ENCODE measurements at regions not wholly inside any gene's neighbourhood (a gene's known extent, or its start where the extent isn't known, plus 50 kb on each side); places are given as distances from the start of the nearest gene placed in this dataset.
A peak's percentile ranks its signal among the peaks of the same experiment; 100 is the strongest.

GRCh38 chr15:59917504-59918157, 86.5 kb upstream of the FOXB1 start:
- Histone ChIP-seq H3K4me3 (ENCODE audit: low read depth, low read length) (no peak overlapping the region), H3K36me3 (replicated peaks) (no peaks in the 10 kb centered on the region), H3K27ac (no peak overlapping the region), H3K27me3 (replicated peaks) (peaks cover 3% of the 10 kb centered on the region)
- in situ Hi-C loops (cut with HindIII; ENCODE audit: low pct_ligation_motif_present, low sequenced_read_pairs) = no loop called here
- peak; percentile 79 for TF ChIP-seq CTCF (IDR thresholded peaks at IDR 0.05; ENCODE audit: low read depth, low read length, missing control alignments)
- peak; percentile 34 for DNase-seq

DNA sequence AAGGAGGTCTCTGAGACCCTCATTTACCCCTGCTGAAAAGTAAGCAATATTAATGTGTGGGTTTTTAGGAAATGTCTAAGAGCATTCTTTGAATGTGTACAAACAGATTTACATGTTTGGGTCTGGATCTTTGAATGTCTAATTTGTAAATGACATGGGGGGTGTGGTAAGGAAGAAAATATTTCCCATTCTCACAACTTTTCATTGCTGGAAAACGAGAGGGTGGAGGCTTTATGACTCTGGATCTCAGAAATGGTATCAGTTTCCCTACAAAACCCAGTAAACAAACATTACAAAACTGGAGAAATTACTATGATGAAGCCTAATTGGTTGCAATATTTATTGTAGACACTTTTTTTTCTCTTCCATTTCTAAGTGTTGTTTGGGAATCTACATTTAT, 98.1 kb upstream of the FOXB1 start:
- no peak overlapping the region for H3K27ac ChIP-seq
- in situ Hi-C loops (cut with HindIII; ENCODE audit: low pct_ligation_motif_present, low sequenced_read_pairs) = no loop called here
- H3K27me3 ChIP-seq (replicated peaks) = no peaks in the 10 kb centered on the region
- H3K4me3 ChIP-seq (ENCODE audit: low read depth, low read length) = no peak overlapping the region
- TF ChIP-seq CTCF (IDR thresholded peaks at IDR 0.05; ENCODE audit: low read depth, low read length, missing control alignments) = no peak
- H3K36me3 ChIP-seq (replicated peaks) = no peaks in the 10 kb centered on the region
- DNase-seq = no peak

DNA sequence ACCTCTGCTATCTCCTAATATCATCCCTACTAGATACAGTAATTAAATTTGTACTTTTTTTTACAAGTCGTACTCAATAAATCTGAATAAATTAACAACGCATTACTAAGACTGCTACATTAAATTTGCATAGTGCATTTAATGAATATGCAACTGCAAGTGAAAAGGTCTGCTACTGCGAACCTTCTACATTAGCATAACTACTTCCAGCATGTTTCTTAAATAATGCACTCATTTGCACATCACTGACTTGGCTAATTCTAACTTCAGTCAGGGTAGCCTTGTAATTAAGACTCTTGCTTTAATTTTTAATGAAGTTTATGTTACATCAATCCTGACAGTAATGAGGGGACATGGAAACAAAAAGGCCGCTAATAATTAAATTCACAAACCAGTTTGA, 98.9 kb upstream of the FOXB1 start:
- no peaks in the 10 kb centered on the region for H3K27me3 ChIP-seq (replicated peaks)
- no peaks in the 10 kb centered on the region for H3K36me3 ChIP-seq (replicated peaks)
- TF ChIP-seq CTCF (IDR thresholded peaks at IDR 0.05; ENCODE audit: low read depth, low read length, missing control alignments) = no peak
- in situ Hi-C loops (cut with HindIII; ENCODE audit: low pct_ligation_motif_present, low sequenced_read_pairs) = no loop called here
- H3K27ac ChIP-seq = no peak overlapping the region
- DNase-seq = no peak
- no peak overlapping the region for H3K4me3 ChIP-seq (ENCODE audit: low read depth, low read length)

DNA sequence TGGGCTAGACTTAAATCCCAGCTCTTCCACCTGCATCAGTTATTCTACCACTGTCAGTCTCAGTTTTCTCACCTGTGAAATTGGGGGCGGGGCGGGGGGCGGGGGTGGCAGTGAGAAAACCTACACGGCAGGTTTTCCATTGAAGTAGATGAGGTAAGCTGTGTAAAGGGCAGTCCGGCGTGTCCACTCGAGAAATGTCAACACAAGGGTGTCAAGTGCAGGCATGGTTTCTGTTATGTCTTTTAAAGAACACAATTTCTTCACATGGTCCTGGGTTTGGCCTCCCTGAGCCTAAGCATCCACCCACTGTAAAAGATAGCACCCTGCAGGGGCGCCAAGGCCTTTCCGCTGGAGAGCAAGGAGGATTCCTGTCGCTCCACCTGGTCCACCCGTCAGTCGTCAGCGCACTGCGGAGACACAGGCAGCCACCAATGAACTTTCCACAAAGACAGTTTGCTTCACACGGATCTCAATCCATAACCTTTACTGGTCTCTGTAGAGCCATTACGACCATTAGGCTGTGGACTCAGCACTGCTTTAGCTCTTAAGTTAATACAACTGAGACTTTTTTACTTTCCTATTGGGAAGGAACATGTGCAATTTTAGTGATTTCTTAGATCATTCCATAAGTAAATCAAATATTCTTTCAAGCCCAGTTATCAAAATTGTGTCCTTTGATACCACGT, 99.5 kb upstream of the FOXB1 start:
- no peak for DNase-seq
- H3K4me3 ChIP-seq (ENCODE audit: low read depth, low read length) = no peak overlapping the region
- in situ Hi-C loops (cut with HindIII; ENCODE audit: low pct_ligation_motif_present, low sequenced_read_pairs) = no loop called here
- no peaks in the 10 kb centered on the region for H3K36me3 ChIP-seq (replicated peaks)
- no peaks in the 10 kb centered on the region for H3K27me3 ChIP-seq (replicated peaks)
- TF ChIP-seq CTCF (IDR thresholded peaks at IDR 0.05; ENCODE audit: low read depth, low read length, missing control alignments) = no peak
- no peak overlapping the region for H3K27ac ChIP-seq

DNA sequence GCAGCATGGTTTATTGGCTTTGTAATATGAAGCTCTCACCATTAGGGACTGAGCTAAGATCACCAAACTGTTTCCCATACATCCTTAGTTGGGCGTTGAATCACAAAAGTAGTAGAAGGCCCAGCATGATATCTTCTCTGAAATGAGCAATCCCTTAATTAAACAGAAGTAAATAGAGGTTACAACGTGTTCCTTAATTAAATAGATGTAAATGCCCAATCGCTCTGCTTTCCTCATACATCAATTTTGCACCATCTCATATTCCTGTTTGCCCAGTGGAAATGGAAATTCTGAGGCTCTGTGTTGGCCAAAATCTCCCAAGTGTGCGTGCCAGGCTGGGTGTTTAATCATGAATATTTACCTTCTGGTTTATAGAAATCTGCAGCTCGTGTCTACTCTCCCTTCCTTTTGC, 107.4 kb upstream of the FOXB1 start:
- TF ChIP-seq CTCF (IDR thresholded peaks at IDR 0.05; ENCODE audit: low read depth, low read length, missing control alignments) = no peak
- in situ Hi-C loops (cut with HindIII; ENCODE audit: low pct_ligation_motif_present, low sequenced_read_pairs) = no loop called here
- H3K36me3 ChIP-seq (replicated peaks) = no peaks in the 10 kb centered on the region
- no peak for DNase-seq
- H3K27ac ChIP-seq = no peak overlapping the region
- no peaks in the 10 kb centered on the region for H3K27me3 ChIP-seq (replicated peaks)
- H3K4me3 ChIP-seq (ENCODE audit: low read depth, low read length) = no peak overlapping the region
